Breast epithelium (tissue), 3 donors: ENCODE measurements at regions not wholly inside any gene's neighbourhood (a gene's known extent, or its start where the extent isn't known, plus 50 kb on each side); places are given as distances from the start of the nearest gene placed in this dataset.

Source experiments
- CTCF ChIP-seq, 3 donors: fragments of 450-650 bp; IDR thresholded peaks; one replicate each; pipeline ENCODE4 v1.5.1; 2016 to 2017; ENCODE audit warnings: antibody characterized with exemption in 3 of 3, mild to moderate bottlenecking in 3 of 3, moderate library complexity in 3 of 3
- POLR2A ChIP-seq: fragments of 450-650 bp; IDR thresholded peaks from one replicate; pipeline ENCODE4 v1.6.1; 2016; ENCODE audit warnings: antibody characterized with exemption, mild to moderate bottlenecking, moderate library complexity

- TF ChIP-seq POLR2A (no peak), CTCF (IDR thresholded peaks at IDR 0.05) (no peak)
These were observed 327.3 kb downstream of the SIPA1L2 start for GRCh38 chr1:232302376-232303221.
